PC-9 (cell line): ENCODE measurements at regions not wholly inside any gene's neighbourhood (a gene's known extent, or its start where the extent isn't known, plus 50 kb on each side); places are given as distances from the start of the nearest gene placed in this dataset.
"Not testable (repeated sequence)": the region's sequence is repeated elsewhere in the genome, so short reads cannot be mapped to it uniquely, and the experiment has no call there.

Experiments used
- BruUV-seq: library from RNA; stranded (reverse); fragments of 400-500 nt; replicated peaks from 2 replicates; lab custom pipeline; 2021; lab: Mats Ljungman, UMichigan
- CTCF ChIA-PET: fragments of 300-600 bp; sonication (Branson Sonifier 250); formaldehyde crosslinking; loops from one replicate; lab custom pipeline; 2022; ENCODE audit warnings: antibody characterized with exemption; lab: Charles Lee
- POLR2A ChIA-PET: fragments of 300-600 bp; sonication (Branson Sonifier 250); formaldehyde crosslinking; loops from one replicate; lab custom pipeline; 2022; ENCODE audit warnings: antibody characterized with exemption; ENCODE audit not compliant: unreplicated experiment; lab: Charles Lee
- DNase-seq, 2 experiments: peaks; one replicate each; pipeline versions ENCODE4 v3.0.0 to v3.0.0-alpha.2; 2015 to 2022; ENCODE audit warnings: mixed read lengths in 1 of 2
- H2AFZ ChIP-seq: fragments of 200-600 bp; sonication (generic); 2 replicates; pipeline ENCODE4 v1.8.1; 2017; ENCODE audit warnings: antibody characterized with exemption
- H3F3A ChIP-seq: fragments of 200-600 bp; sonication (generic); 2 replicates; pipeline ENCODE4 v1.8.1; 2017; ENCODE audit warnings: antibody characterized with exemption, mild to moderate bottlenecking, low read depth; ENCODE audit not compliant: insufficient read depth
- H3K27ac ChIP-seq: fragments of 200-600 bp; sonication (generic); 2 replicates; pipeline ENCODE4 v1.6.1; 2016; ENCODE audit warnings: mixed run types
- H3K27me3 ChIP-seq: fragments of 200-600 bp; sonication (generic); 2 replicates; pipeline ENCODE4 v1.6.1; 2016; ENCODE audit warnings: low read depth, mixed run types; ENCODE audit not compliant: insufficient read depth
- H3K36me3 ChIP-seq: fragments of 200-600 bp; sonication (generic); 2 replicates; pipeline ENCODE4 v1.6.1; 2016; ENCODE audit warnings: low read depth, mixed run types
- H3K4me1 ChIP-seq: fragments of 200-600 bp; sonication (generic); replicated peaks from 2 replicates; pipeline ENCODE4 v1.6.1; 2016; ENCODE audit warnings: mixed run types; ENCODE audit not compliant: insufficient read depth
- H3K4me2 ChIP-seq: fragments of 200-600 bp; sonication (generic); 2 replicates; pipeline ENCODE4 v1.6.1; 2017; ENCODE audit warnings: mixed run types
- H3K4me3 ChIP-seq: fragments of 200-600 bp; sonication (generic); 2 replicates; pipeline ENCODE4 v1.6.1; 2016; ENCODE audit warnings: mixed run types
- H3K79me2 ChIP-seq: fragments of 200-600 bp; sonication (generic); 2 replicates; pipeline ENCODE4 v1.6.1; 2017; ENCODE audit warnings: low read depth, mixed run types
- H3K9me2 ChIP-seq: fragments of 200-600 bp; sonication (generic); 2 replicates; pipeline ENCODE4 v1.8.1; 2017; ENCODE audit warnings: mild to moderate bottlenecking; ENCODE audit not compliant: insufficient read depth
- H3K9me3 ChIP-seq: fragments of 200-600 bp; sonication (generic); 2 replicates; pipeline ENCODE4 v1.8.1; 2016; ENCODE audit warnings: low read depth; ENCODE audit not compliant: insufficient read depth
- H4K20me1 ChIP-seq: fragments of 200-600 bp; sonication (generic); 2 replicates; pipeline ENCODE4 v1.8.1; 2017; ENCODE audit not compliant: insufficient read depth
- CTCF ChIP-seq: fragments of 200-600 bp; sonication (generic); conservative IDR thresholded peaks from 2 replicates; pipeline ENCODE4 v1.6.1; 2017; ENCODE audit warnings: mixed run types, antibody characterized with exemption, mild to moderate bottlenecking, moderate library complexity
- EZH2 ChIP-seq: fragments of 200-600 bp; sonication (generic); IDR thresholded peaks from 2 replicates; pipeline ENCODE4 v1.8.0; 2017; ENCODE audit warnings: antibody characterized with exemption, low read depth
- intact Hi-C: fragments of 100-400 bp; cut with micrococcal nuclease; formaldehyde crosslinking; loops from one replicate; pipeline ENCODE4 v1.10.0; 2022; ENCODE audit not compliant: unreplicated experiment

GRCh38 chr5:27854243-27854852 lies 816.0 kb upstream of the CDH9 start:
- no peak overlapping the region for H3K4me2 ChIP-seq
- no peaks in the 10 kb centered on the region for H3F3A ChIP-seq
- no peaks in the 10 kb centered on the region for H3K4me1 ChIP-seq
- H3K4me3 ChIP-seq, result no peak overlapping the region
- H4K20me1 ChIP-seq, result no peaks in the 10 kb centered on the region
- ChIA-PET POLR2A (no interaction called here), CTCF (no interaction called here)
- H3K36me3 ChIP-seq, result no peaks in the 10 kb centered on the region
- peak in 1 of 2 experiments; percentile 7 for DNase-seq
- H3K9me2 ChIP-seq, result no peaks in the 10 kb centered on the region
- H3K9me3 ChIP-seq, result no peaks in the 10 kb centered on the region
- no TSS peak for BruUV-seq
- H2AFZ ChIP-seq, result no peak overlapping the region
- no peak overlapping the region for H3K27ac ChIP-seq
- H3K27me3 ChIP-seq, result no peaks in the 10 kb centered on the region
- TF ChIP-seq EZH2, result no peak
- TF ChIP-seq CTCF, result no peak
- no peaks in the 10 kb centered on the region for H3K79me2 ChIP-seq
- intact Hi-C loops, result no loop called here

- H3F3A ChIP-seq, result no peaks in the 10 kb centered on the region
- BruUV-seq, result no TSS peak
- POLR2A ChIA-PET, result no interaction called here
- no peak overlapping the region for H3K4me3 ChIP-seq
- no peaks in the 10 kb centered on the region for H3K27me3 ChIP-seq
- no peaks in the 10 kb centered on the region for H3K79me2 ChIP-seq
- H3K9me3 ChIP-seq, result no peaks in the 10 kb centered on the region
- no peak overlapping the region for H3K4me2 ChIP-seq
- CTCF ChIA-PET, result no interaction called here
- H3K9me2 ChIP-seq, result no peaks in the 10 kb centered on the region
- H3K4me1 ChIP-seq, result no peaks in the 10 kb centered on the region
- no peak for TF ChIP-seq CTCF
- no peak for TF ChIP-seq EZH2
- no peak overlapping the region for H2AFZ ChIP-seq
- intact Hi-C loops, result no loop called here
- H4K20me1 ChIP-seq, result no peaks in the 10 kb centered on the region
- H3K36me3 ChIP-seq, result no peaks in the 10 kb centered on the region
- no peak overlapping the region for H3K27ac ChIP-seq
- no peak for DNase-seq
Measured at GRCh38 chr5:27845248-27845647, 806.9 kb upstream of the CDH9 start.

GRCh38 chr5:27836704-27837103 lies 798.3 kb upstream of the CDH9 start:
- H3K4me1 ChIP-seq, POLR2A ChIA-PET, H4K20me1 ChIP-seq, CTCF ChIA-PET, H3K9me3 ChIP-seq, H3K36me3 ChIP-seq, H3K4me2 ChIP-seq, H3F3A ChIP-seq, H3K27ac ChIP-seq, H3K9me2 ChIP-seq, BruUV-seq, DNase-seq, H3K4me3 ChIP-seq, H2AFZ ChIP-seq, intact Hi-C loops, H3K27me3 ChIP-seq, H3K79me2 ChIP-seq: not testable (repeated sequence)

GRCh38 chr5:27832886-27833285 lies 794.5 kb upstream of the CDH9 start:
- no peak overlapping the region for H3K4me3 ChIP-seq
- H3K36me3 ChIP-seq, result no peaks in the 10 kb centered on the region
- H3K79me2 ChIP-seq, result no peaks in the 10 kb centered on the region
- no peaks in the 10 kb centered on the region for H3K27me3 ChIP-seq
- DNase-seq, result no peak
- H3K27ac ChIP-seq, result no peak overlapping the region
- BruUV-seq, result no TSS peak
- H3K4me2 ChIP-seq, result no peak overlapping the region
- H3K4me1 ChIP-seq, result no peaks in the 10 kb centered on the region
- POLR2A ChIA-PET, result no interaction called here
- TF ChIP-seq CTCF, result no peak
- no peak for TF ChIP-seq EZH2
- no peaks in the 10 kb centered on the region for H4K20me1 ChIP-seq
- H2AFZ ChIP-seq, result no peak overlapping the region
- no peaks in the 10 kb centered on the region for H3K9me2 ChIP-seq
- H3F3A ChIP-seq, result no peaks in the 10 kb centered on the region
- CTCF ChIA-PET, result no interaction called here
- intact Hi-C loops, result no loop called here
- no peaks in the 10 kb centered on the region for H3K9me3 ChIP-seq
